GM10266 (cell line): ENCODE measurements at regions not wholly inside any gene's neighbourhood (a gene's known extent, or its start where the extent isn't known, plus 50 kb on each side); places are given as distances from the start of the nearest gene placed in this dataset.

Experiments used
- DNase-seq: peaks from one replicate; pipeline ENCODE4 v3.0.0; 2012; ENCODE audit errors: extremely low spot score
- TF ChIP-seq, protein P1 (sequence below): IDR thresholded peaks from 2 replicates; pipeline ENCODE4 v1.5.1; 2012; ENCODE audit warnings: mild to moderate bottlenecking, low read depth; ENCODE audit not compliant: control insufficient read depth, insufficient read depth; ENCODE audit errors: missing control alignments

DNA sequence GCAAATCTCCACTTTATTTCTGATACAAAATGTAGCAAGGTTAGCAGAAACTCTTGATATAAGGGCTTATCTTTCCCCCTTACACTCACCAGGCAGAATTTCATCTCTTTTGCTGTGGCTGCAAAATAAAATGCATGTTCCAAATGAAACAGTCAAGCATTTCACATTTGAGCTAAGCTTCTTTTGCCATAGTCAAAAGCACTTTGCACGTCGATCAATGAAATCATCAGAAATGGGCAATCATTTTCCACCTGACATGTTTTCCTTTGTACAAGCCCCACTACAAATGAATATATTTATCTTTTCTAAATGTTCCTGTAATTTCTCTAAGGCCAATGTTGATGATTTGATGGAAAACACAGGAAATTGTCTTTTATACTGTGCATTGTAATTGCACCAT lies 178.4 kb downstream of the ANKRD50 start:
- no peak for DNase-seq
- TF ChIP-seq, protein P1, sequence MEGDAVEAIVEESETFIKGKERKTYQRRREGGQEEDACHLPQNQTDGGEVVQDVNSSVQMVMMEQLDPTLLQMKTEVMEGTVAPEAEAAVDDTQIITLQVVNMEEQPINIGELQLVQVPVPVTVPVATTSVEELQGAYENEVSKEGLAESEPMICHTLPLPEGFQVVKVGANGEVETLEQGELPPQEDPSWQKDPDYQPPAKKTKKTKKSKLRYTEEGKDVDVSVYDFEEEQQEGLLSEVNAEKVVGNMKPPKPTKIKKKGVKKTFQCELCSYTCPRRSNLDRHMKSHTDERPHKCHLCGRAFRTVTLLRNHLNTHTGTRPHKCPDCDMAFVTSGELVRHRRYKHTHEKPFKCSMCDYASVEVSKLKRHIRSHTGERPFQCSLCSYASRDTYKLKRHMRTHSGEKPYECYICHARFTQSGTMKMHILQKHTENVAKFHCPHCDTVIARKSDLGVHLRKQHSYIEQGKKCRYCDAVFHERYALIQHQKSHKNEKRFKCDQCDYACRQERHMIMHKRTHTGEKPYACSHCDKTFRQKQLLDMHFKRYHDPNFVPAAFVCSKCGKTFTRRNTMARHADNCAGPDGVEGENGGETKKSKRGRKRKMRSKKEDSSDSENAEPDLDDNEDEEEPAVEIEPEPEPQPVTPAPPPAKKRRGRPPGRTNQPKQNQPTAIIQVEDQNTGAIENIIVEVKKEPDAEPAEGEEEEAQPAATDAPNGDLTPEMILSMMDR = no peak

DNA sequence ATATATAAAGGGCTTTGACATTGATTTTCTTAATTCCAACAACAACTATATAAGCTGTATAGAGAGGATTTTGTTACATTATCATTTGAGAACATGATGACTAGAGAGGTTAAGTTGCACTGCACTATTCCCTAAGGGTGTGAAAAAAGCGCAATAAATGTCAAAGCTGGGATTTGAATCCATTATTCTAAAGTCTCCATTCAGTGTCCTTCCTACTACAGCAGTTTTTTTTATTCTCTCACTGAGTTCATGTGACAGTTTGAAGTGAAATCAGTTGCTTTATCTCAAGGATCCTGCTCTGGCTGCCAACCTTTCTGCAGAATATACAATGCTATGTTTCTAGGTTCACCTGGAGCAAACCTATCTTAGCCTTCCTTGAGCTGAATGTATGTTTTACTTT lies 177.5 kb downstream of the ANKRD50 start:
- no peak for DNase-seq
- TF ChIP-seq, protein P1 = no peak

GRCh38 chr4:124536946-124537345 lies 175.6 kb downstream of the ANKRD50 start:
- TF ChIP-seq, protein P1 = no peak
- no peak for DNase-seq

DNA sequence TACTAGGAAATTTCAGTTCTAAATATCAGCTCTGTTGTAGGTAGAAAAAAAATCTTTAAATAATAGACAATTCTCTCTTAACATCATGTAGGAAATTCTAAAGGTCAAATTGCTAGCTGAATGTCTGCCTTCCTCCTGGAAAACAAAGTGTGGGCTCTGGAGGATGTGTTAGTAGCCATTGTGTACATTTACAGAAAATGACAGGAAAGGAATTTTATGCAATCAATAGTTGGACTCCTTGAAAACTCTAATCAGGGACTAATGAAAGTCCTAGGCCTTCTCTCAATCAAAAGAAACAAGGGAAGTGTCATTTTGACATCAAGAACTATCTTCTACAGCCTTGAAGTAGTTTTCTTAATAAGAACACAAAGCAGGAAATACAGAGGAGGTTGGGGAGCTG lies 174.6 kb downstream of the ANKRD50 start:
- DNase-seq = no peak
- TF ChIP-seq, protein P1 = no peak

DNA sequence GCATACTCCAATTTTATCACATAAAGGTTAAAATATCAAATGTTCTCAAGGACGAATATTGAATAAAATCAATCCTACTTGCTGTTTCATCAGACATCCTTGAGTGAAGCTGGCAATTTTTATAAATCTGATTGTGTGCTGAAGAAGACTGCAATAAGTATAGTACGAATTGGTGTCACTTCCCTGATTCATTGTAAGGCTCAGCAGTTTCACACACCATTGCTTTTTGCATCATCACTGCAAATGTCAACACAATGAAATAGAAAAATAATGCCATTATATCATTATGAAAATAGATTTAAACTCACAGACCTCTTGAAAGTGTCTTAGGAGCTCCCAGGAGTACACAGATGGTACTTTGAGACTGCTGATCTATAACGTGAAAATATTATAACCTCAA lies 172.5 kb downstream of the ANKRD50 start:
- no peak for DNase-seq
- TF ChIP-seq, protein P1 = no peak

GRCh38 chr4:124541652-124542420 lies 170.7 kb downstream of the ANKRD50 start:
- DNase-seq = no peak

DNA sequence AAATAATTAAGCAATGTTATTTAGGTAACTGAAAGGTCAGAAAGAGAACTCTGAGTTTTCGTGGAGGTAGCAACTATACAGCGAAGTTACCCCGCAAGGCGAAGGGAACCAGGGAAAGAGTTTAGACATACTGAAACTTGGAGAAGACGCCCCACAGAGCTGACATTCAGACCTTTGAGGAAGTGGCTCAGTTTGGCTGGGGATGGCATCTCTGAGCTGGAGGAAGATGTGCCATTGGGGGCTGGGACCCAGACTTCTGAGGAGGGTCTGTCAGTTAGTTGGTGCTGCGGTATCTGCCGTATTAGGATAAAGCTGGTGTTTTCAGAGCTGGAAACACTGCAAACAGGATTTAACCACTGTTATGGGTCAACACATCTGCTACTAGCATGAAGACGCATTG lies 156.6 kb downstream of the ANKRD50 start:
- TF ChIP-seq, protein P1 = no peak
- no peak for DNase-seq

More at GRCh38 chr4:124541652-124542420, 170.7 kb downstream of the ANKRD50 start:
- TF ChIP-seq, protein P1 = no peak
